H1 (cell line): ENCODE measurements at regions not wholly inside any gene's neighbourhood (a gene's known extent, or its start where the extent isn't known, plus 50 kb on each side); places are given as distances from the start of the nearest gene placed in this dataset.

ENCODE experiments used
- CEBPB ChIP-seq: IDR thresholded peaks from 2 replicates; pipeline ENCODE4 v1.6.1; 2012; ENCODE audit warnings: low read depth, low read length
- HDAC6 ChIP-seq: IDR thresholded peaks from one replicate; pipeline ENCODE4 v1.7.1; 2012; ENCODE audit warnings: low read depth, mild to moderate bottlenecking, inconsistent platforms, low read length, moderate library complexity
- NRF1 ChIP-seq: IDR thresholded peaks from 2 replicates; pipeline ENCODE4 v1.6.1; 2011; ENCODE audit warnings: mild to moderate bottlenecking, low read depth, low read length, improper control_type of control experiment
- SIN3A ChIP-seq, 2 experiments: IDR thresholded peaks in 1 of 2; conservative IDR thresholded peaks in 1 of 2; 2 replicates each; pipeline ENCODE4 v1.6.1; 2011 to 2012; ENCODE audit warnings: low read length in 2 of 2, improper control_type of control experiment in 1 of 2, low read depth in 1 of 2, mild to moderate bottlenecking in 1 of 2
- TF ChIP-seq, protein P1 (sequence below): IDR thresholded peaks from 2 replicates; pipeline ENCODE4 v1.6.1; 2012; ENCODE audit warnings: low read length, inconsistent platforms

DNA sequence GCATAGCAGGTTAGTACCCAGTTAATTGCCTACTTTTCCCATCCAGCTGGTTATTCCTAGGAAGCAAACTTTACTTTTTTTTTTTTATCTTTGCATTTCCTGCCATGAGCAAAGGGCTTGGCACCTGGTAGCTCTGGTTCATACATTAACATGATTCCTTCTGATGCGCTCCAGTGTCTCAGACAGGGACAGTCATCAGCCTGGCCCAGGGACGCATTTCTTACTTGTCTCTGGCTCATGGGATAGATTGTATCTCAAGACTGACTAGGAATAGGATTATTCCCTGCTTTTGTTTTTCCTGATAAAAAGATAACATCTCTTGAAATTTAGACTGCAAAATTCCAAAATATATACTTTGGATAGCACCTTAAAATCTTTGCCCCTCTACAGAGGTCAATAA lies 571.5 kb upstream of the TENM3 start (continued):
- TF ChIP-seq, protein P1, sequence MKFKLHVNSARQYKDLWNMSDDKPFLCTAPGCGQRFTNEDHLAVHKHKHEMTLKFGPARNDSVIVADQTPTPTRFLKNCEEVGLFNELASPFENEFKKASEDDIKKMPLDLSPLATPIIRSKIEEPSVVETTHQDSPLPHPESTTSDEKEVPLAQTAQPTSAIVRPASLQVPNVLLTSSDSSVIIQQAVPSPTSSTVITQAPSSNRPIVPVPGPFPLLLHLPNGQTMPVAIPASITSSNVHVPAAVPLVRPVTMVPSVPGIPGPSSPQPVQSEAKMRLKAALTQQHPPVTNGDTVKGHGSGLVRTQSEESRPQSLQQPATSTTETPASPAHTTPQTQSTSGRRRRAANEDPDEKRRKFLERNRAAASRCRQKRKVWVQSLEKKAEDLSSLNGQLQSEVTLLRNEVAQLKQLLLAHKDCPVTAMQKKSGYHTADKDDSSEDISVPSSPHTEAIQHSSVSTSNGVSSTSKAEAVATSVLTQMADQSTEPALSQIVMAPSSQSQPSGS: no peak
- TF ChIP-seq SIN3A (conservative IDR thresholded peaks at IDR 0.05 in 1 of 2, IDR thresholded peaks at IDR 0.05 in 1 of 2; ENCODE audit: low read depth in 1 of 2, low read length in 2 of 2) (no peak), NRF1 (no peak), CEBPB (no peak), HDAC6 (no peak)
- TF ChIP-seq, all 59 proteins: peak for 0
